Panc1 (cell line): ENCODE measurements at regions not wholly inside any gene's neighbourhood (a gene's known extent, or its start where the extent isn't known, plus 50 kb on each side); places are given as distances from the start of the nearest gene placed in this dataset.

Source experiments
- ATAC-seq: fragments of 200-7000 bp; cut with Tn5 transposase; 2 replicates; pipeline ENCODE4 v1.9.1; 2020; ENCODE audit warnings: mild to moderate bottlenecking, moderate library complexity
- BruUV-seq: library from RNA; stranded (reverse); fragments of 400-500 nt; replicated peaks from 2 replicates; lab custom pipeline; 2021; lab: Mats Ljungman, UMichigan
- CTCF ChIA-PET: fragments of 300-600 bp; sonication (Branson Sonifier 250); formaldehyde crosslinking; loops from one replicate; lab custom pipeline; 2022; ENCODE audit warnings: antibody characterized with exemption; lab: Charles Lee
- POLR2A ChIA-PET: fragments of 300-600 bp; sonication (Branson Sonifier 250); formaldehyde crosslinking; loops from one replicate; lab custom pipeline; 2022; ENCODE audit warnings: antibody characterized with exemption; lab: Charles Lee
- DNase-seq: peaks from one replicate; pipeline ENCODE4 v3.0.0-alpha.2; 2010; ENCODE audit warnings: low read depth, low spot score
- H3K27ac ChIP-seq: 2 replicates; pipeline ENCODE4 v1.5.1; 2011; ENCODE audit warnings: mild to moderate bottlenecking, low read length, inconsistent platforms
- H3K27me3 ChIP-seq: fragments of 200-500 bp; sonication (Bioruptor generic); 2 replicates; pipeline ENCODE4 v1.6.0; 2014; ENCODE audit warnings: low read length, inconsistent platforms; ENCODE audit not compliant: control insufficient read depth, insufficient read depth
- H3K36me3 ChIP-seq: fragments of 200-500 bp; sonication (Bioruptor generic); 2 replicates; pipeline ENCODE4 v1.5.1; 2014; ENCODE audit warnings: inconsistent platforms, mild to moderate bottlenecking, low read length, moderate library complexity; ENCODE audit not compliant: control insufficient read depth, insufficient read depth
- H3K4me1 ChIP-seq: 2 replicates; pipeline ENCODE4 v1.5.1; 2011; ENCODE audit warnings: inconsistent platforms, mild to moderate bottlenecking, low read length, moderate library complexity; ENCODE audit not compliant: control insufficient read depth, insufficient read depth
- H3K4me3 ChIP-seq, 2 experiments: 2 replicates each; pipeline ENCODE4 v1.5.1; 2011 to 2012; ENCODE audit warnings: low read depth in 2 of 2, low read length in 2 of 2, mild to moderate bottlenecking in 2 of 2, inconsistent platforms in 1 of 2, moderate library complexity in 1 of 2
- H3K9me3 ChIP-seq: fragments of 200-500 bp; sonication (Bioruptor generic); 2 replicates; pipeline ENCODE4 v1.5.1; 2014; ENCODE audit warnings: low read depth, mild to moderate bottlenecking, inconsistent platforms, low read length, moderate library complexity; ENCODE audit not compliant: control insufficient read depth, insufficient read depth
- CTCF ChIP-seq: fragments of 450-650 bp; IDR thresholded peaks from 2 replicates; pipeline ENCODE4 v1.5.1; 2017; ENCODE audit warnings: mild to moderate bottlenecking
- POLR2AphosphoS5 ChIP-seq: IDR thresholded peaks from 2 replicates; pipeline ENCODE4 v1.6.1; 2012; ENCODE audit warnings: mild to moderate bottlenecking, low read depth, low read length, moderate library complexity
- REST ChIP-seq, 2 experiments: IDR thresholded peaks; 2 replicates each; pipeline ENCODE4 v1.6.1; 2011 to 2012; ENCODE audit warnings: low read depth in 2 of 2, control low read depth in 1 of 2, low read length in 1 of 2, mild to moderate bottlenecking in 1 of 2, moderate library complexity in 1 of 2; ENCODE audit not compliant: insufficient read depth in 1 of 2
- SIN3A ChIP-seq: IDR thresholded peaks from 2 replicates; pipeline ENCODE4 v1.6.1; 2012; ENCODE audit warnings: low read depth, mild to moderate bottlenecking, low read length, moderate library complexity, borderline replicate concordance; ENCODE audit not compliant: insufficient read depth
- TCF7L2 ChIP-seq: IDR thresholded peaks from 2 replicates; pipeline ENCODE4 v1.6.1; 2011; ENCODE audit warnings: mild to moderate bottlenecking, low read depth, low read length, inconsistent platforms
- in situ Hi-C: cut with HindIII; loops from 2 replicates; pipeline ENCODE4 v1.10.0; 2016; ENCODE audit warnings: low sequenced_read_pairs, low pct_unique_long_range_greater_than_20kb
- intact Hi-C: fragments of 100-400 bp; cut with micrococcal nuclease; formaldehyde crosslinking; loops from one replicate; pipeline ENCODE4 v1.10.0; 2022; ENCODE audit not compliant: unreplicated experiment

DNA sequence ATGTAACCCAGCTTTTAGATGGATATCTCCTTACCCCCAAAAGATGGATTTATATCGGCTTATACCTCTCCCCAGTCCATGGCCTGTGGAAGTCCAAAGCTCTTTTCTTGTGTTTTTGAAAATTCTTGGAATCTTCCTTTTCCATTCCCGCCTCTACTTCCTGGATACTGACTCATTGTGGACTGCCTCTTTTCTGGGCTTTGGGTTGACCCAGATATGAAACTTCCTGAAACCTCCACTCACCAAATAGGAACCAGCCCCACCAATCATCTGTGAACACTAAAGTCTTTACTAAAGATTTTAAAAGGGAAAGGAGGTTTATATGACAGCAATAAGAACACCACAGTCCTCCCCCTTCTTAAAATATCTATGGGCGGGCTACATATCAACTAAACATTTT, 163.4 kb upstream of the SYN3 start:
- in situ Hi-C loops (no loop called here), intact Hi-C loops (no loop called here)
- H3K27ac ChIP-seq: no peak overlapping the region
- H3K9me3 ChIP-seq: no peaks in the 10 kb centered on the region
- ATAC-seq (no peak), DNase-seq (no peak)
- no peaks in the 10 kb centered on the region for H3K27me3 ChIP-seq
- H3K4me3 ChIP-seq: no peak overlapping the region
- no TSS peak for BruUV-seq
- ChIA-PET POLR2A (no interaction called here), CTCF (no interaction called here)
- H3K36me3 ChIP-seq: no peaks in the 10 kb centered on the region
- TF ChIP-seq TCF7L2 (no peak), POLR2AphosphoS5 (no peak), SIN3A (no peak), REST (IDR thresholded peaks at IDR 0.05; ENCODE audit: insufficient read depth in 1 of 2, low read depth in 2 of 2, low read length in 1 of 2) (no peak), CTCF (no peak)
- H3K4me1 ChIP-seq: no peaks in the 10 kb centered on the region

- H3K27me3 ChIP-seq: no peaks in the 10 kb centered on the region
- POLR2A ChIA-PET: interaction anchor here (0.6 kb wide), 1 partner anchor 925 kb away, joined by 3 read pairs; no protein-coding TSS in a partner anchor
These were observed 162.4 kb upstream of the SYN3 start for GRCh38 chr22:33220476-33221080.

More at GRCh38 chr22:33220476-33221080, 162.4 kb upstream of the SYN3 start:
- intact Hi-C loops (no loop called here), in situ Hi-C loops (no loop called here)
- TF ChIP-seq POLR2AphosphoS5 (no peak), TCF7L2 (no peak), CTCF (no peak), REST (IDR thresholded peaks at IDR 0.05; ENCODE audit: insufficient read depth in 1 of 2, low read depth in 2 of 2, low read length in 1 of 2) (no peak), SIN3A (no peak)
- BruUV-seq: no TSS peak
- CTCF ChIA-PET: no interaction called here
- no peak for DNase-seq
- Histone ChIP-seq H3K9me3 (no peaks in the 10 kb centered on the region), H3K27ac (no peak overlapping the region), H3K36me3 (no peaks in the 10 kb centered on the region), H3K4me3 (no peak overlapping the region), H3K4me1 (no peaks in the 10 kb centered on the region)
- ATAC-seq: no peak
